ENCODE measurements at regions not wholly inside any gene's neighbourhood (a gene's known extent, or its start where the extent isn't known, plus 50 kb on each side); places are given as distances from the start of the nearest gene placed in this dataset.

GRCh38 chr10:55263327-55263726, 462.3 kb upstream of the PCDH15 start:
- TF ChIP-seq FOXP2 (optimal IDR thresholded peaks at IDR 0.05; ENCODE audit: borderline replicate concordance, extremely low read depth, extremely low read length, insufficient read depth) (no peak), SIN3A (IDR thresholded peaks at IDR 0.05; ENCODE audit: borderline replicate concordance, insufficient read depth, low read length) (no peak), REST (IDR thresholded peaks at IDR 0.05; ENCODE audit: insufficient read depth in 1 of 2, low read depth in 2 of 2, low read length in 2 of 2) (no peak), POLR2AphosphoS5 (IDR thresholded peaks at IDR 0.05; ENCODE audit: low read depth, low read length) (no peak), TAF1 (IDR thresholded peaks at IDR 0.05; ENCODE audit: borderline replicate concordance, insufficient read depth, low read length) (no peak)

- TF ChIP-seq TAF1 (IDR thresholded peaks at IDR 0.05; ENCODE audit: borderline replicate concordance, insufficient read depth, low read length): no peak
- TF ChIP-seq FOXP2 (optimal IDR thresholded peaks at IDR 0.05; ENCODE audit: borderline replicate concordance, extremely low read depth, extremely low read length, insufficient read depth): no peak
- TF ChIP-seq POLR2AphosphoS5 (IDR thresholded peaks at IDR 0.05; ENCODE audit: low read depth, low read length): no peak
- TF ChIP-seq SIN3A (IDR thresholded peaks at IDR 0.05; ENCODE audit: borderline replicate concordance, insufficient read depth, low read length): no peak
- no peak for TF ChIP-seq REST (IDR thresholded peaks at IDR 0.05; ENCODE audit: insufficient read depth in 1 of 2, low read depth in 2 of 2, low read length in 2 of 2)
These were observed 441.5 kb upstream of the PCDH15 start for GRCh38 chr10:55242544-55242943.

GRCh38 chr10:55237462-55237861, 436.4 kb upstream of the PCDH15 start:
- TF ChIP-seq TAF1 (IDR thresholded peaks at IDR 0.05; ENCODE audit: borderline replicate concordance, insufficient read depth, low read length): no peak
- no peak for TF ChIP-seq REST (IDR thresholded peaks at IDR 0.05; ENCODE audit: insufficient read depth in 1 of 2, low read depth in 2 of 2, low read length in 2 of 2)
- TF ChIP-seq SIN3A (IDR thresholded peaks at IDR 0.05; ENCODE audit: borderline replicate concordance, insufficient read depth, low read length): no peak
- TF ChIP-seq FOXP2 (optimal IDR thresholded peaks at IDR 0.05; ENCODE audit: borderline replicate concordance, extremely low read depth, extremely low read length, insufficient read depth): no peak
- TF ChIP-seq POLR2AphosphoS5 (IDR thresholded peaks at IDR 0.05; ENCODE audit: low read depth, low read length): no peak

- no peak for TF ChIP-seq REST (IDR thresholded peaks at IDR 0.05; ENCODE audit: insufficient read depth in 1 of 2, low read depth in 2 of 2, low read length in 2 of 2)
- no peak for TF ChIP-seq SIN3A (IDR thresholded peaks at IDR 0.05; ENCODE audit: borderline replicate concordance, insufficient read depth, low read length)
- TF ChIP-seq POLR2AphosphoS5 (IDR thresholded peaks at IDR 0.05; ENCODE audit: low read depth, low read length): no peak
- TF ChIP-seq FOXP2 (optimal IDR thresholded peaks at IDR 0.05; ENCODE audit: borderline replicate concordance, extremely low read depth, extremely low read length, insufficient read depth): no peak
- no peak for TF ChIP-seq TAF1 (IDR thresholded peaks at IDR 0.05; ENCODE audit: borderline replicate concordance, insufficient read depth, low read length)
These were observed 432.5 kb upstream of the PCDH15 start for GRCh38 chr10:55233505-55233904.

GRCh38 chr10:55233090-55233489, 432.1 kb upstream of the PCDH15 start:
- TF ChIP-seq FOXP2 (optimal IDR thresholded peaks at IDR 0.05; ENCODE audit: borderline replicate concordance, extremely low read depth, extremely low read length, insufficient read depth) (no peak), POLR2AphosphoS5 (IDR thresholded peaks at IDR 0.05; ENCODE audit: low read depth, low read length) (no peak), REST (IDR thresholded peaks at IDR 0.05; ENCODE audit: insufficient read depth in 1 of 2, low read depth in 2 of 2, low read length in 2 of 2) (no peak), SIN3A (IDR thresholded peaks at IDR 0.05; ENCODE audit: borderline replicate concordance, insufficient read depth, low read length) (no peak), TAF1 (IDR thresholded peaks at IDR 0.05; ENCODE audit: borderline replicate concordance, insufficient read depth, low read length) (no peak)
